ENCODE measurements at regions not wholly inside any gene's neighbourhood (a gene's known extent, or its start where the extent isn't known, plus 50 kb on each side); places are given as distances from the start of the nearest gene placed in this dataset.
"Not testable (repeated sequence)": the region's sequence is repeated elsewhere in the genome, so short reads cannot be mapped to it uniquely, and the experiment has no call there.

GRCh38 chr1:234763367-234763766 lies 153.4 kb upstream of the IRF2BP2 start:
- no peak for DNase-seq (ENCODE audit: low read depth)
- TF ChIP-seq CTCF (IDR thresholded peaks at IDR 0.05; ENCODE audit: low read depth, low read length, missing control alignments), result no peak
- H3K4me3 ChIP-seq (ENCODE audit: low read depth, low read length), result no peak overlapping the region

GRCh38 chr1:234762127-234762526 lies 152.1 kb upstream of the IRF2BP2 start:
- not testable (repeated sequence) for DNase-seq (ENCODE audit: low read depth); H3K4me3 ChIP-seq (ENCODE audit: low read depth, low read length)

GRCh38 chr1:234760303-234760723 lies 150.3 kb upstream of the IRF2BP2 start:
- no peak for TF ChIP-seq CTCF (IDR thresholded peaks at IDR 0.05; ENCODE audit: low read depth, low read length, missing control alignments)
- no peak for DNase-seq (ENCODE audit: low read depth)
- no peak overlapping the region for H3K4me3 ChIP-seq (ENCODE audit: low read depth, low read length)

GRCh38 chr1:234759888-234760287 lies 149.9 kb upstream of the IRF2BP2 start:
- DNase-seq (ENCODE audit: low read depth), result no peak
- TF ChIP-seq CTCF (IDR thresholded peaks at IDR 0.05; ENCODE audit: low read depth, low read length, missing control alignments), result no peak
- H3K4me3 ChIP-seq (ENCODE audit: low read depth, low read length), result no peak overlapping the region

- TF ChIP-seq CTCF (IDR thresholded peaks at IDR 0.05; ENCODE audit: low read depth, low read length, missing control alignments), result no peak
- H3K4me3 ChIP-seq (ENCODE audit: low read depth, low read length), result no peak overlapping the region
Measured at GRCh38 chr1:234758851-234759250, 148.9 kb upstream of the IRF2BP2 start.

GRCh38 chr1:234756857-234757256 lies 146.9 kb upstream of the IRF2BP2 start:
- TF ChIP-seq CTCF (IDR thresholded peaks at IDR 0.05; ENCODE audit: low read depth, low read length, missing control alignments), result no peak
- no peak overlapping the region for H3K4me3 ChIP-seq (ENCODE audit: low read depth, low read length)

More at GRCh38 chr1:234758851-234759250, 148.9 kb upstream of the IRF2BP2 start:
- DNase-seq (ENCODE audit: low read depth), result no peak

GRCh38 chr1:234756066-234756774 lies 146.2 kb upstream of the IRF2BP2 start:
- H3K4me3 ChIP-seq (ENCODE audit: low read depth, low read length), result no peak overlapping the region
- DNase-seq (ENCODE audit: low read depth), result no peak
- TF ChIP-seq CTCF (IDR thresholded peaks at IDR 0.05; ENCODE audit: low read depth, low read length, missing control alignments), result no peak

More at GRCh38 chr1:234756857-234757256, 146.9 kb upstream of the IRF2BP2 start:
- DNase-seq (ENCODE audit: low read depth), result no peak

All from GM12864 (cell line).